Smooth muscle cell (in vitro differentiated cells): ENCODE measurements at regions not wholly inside any gene's neighbourhood (a gene's known extent, or its start where the extent isn't known, plus 50 kb on each side); places are given as distances from the start of the nearest gene placed in this dataset.

Source experiments
- DNase-seq: peaks from one replicate; lab custom pipeline; 2025; ENCODE audit not compliant: unreplicated experiment; lab: John Stamatoyannopoulos, UW
- H2AFZ ChIP-seq: fragments of 200-600 bp; sonication (generic); 2 replicates; pipeline ENCODE4 v1.6.0; 2016; ENCODE audit warnings: antibody characterized with exemption, low read depth, mild to moderate bottlenecking
- H3F3A ChIP-seq: fragments of 200-600 bp; sonication (generic); 2 replicates; pipeline ENCODE4 v1.6.0; 2017; ENCODE audit warnings: antibody characterized with exemption, low read depth
- H3K27ac ChIP-seq: fragments of 200-600 bp; sonication (generic); 2 replicates; pipeline ENCODE4 v1.5.1; 2016; ENCODE audit warnings: low read depth, mild to moderate bottlenecking
- H3K27me3 ChIP-seq: fragments of 200-600 bp; sonication (generic); 2 replicates; pipeline ENCODE4 v1.6.1; 2016; ENCODE audit warnings: low read depth, mild to moderate bottlenecking
- H3K36me3 ChIP-seq: fragments of 200-600 bp; sonication (generic); 2 replicates; pipeline ENCODE4 v1.5.1; 2016; ENCODE audit warnings: low read depth
- H3K4me1 ChIP-seq: fragments of 200-600 bp; sonication (generic); 2 replicates; pipeline ENCODE4 v1.5.1; 2016; ENCODE audit warnings: low read depth
- H3K4me2 ChIP-seq: fragments of 200-600 bp; sonication (generic); 2 replicates; pipeline ENCODE4 v1.6.0; 2016; ENCODE audit warnings: mild to moderate bottlenecking
- H3K4me3 ChIP-seq: fragments of 200-600 bp; sonication (generic); 2 replicates; pipeline ENCODE4 v1.5.1; 2016; ENCODE audit warnings: mild to moderate bottlenecking
- H3K79me2 ChIP-seq: fragments of 200-600 bp; sonication (generic); 2 replicates; pipeline ENCODE4 v1.6.0; 2016; ENCODE audit warnings: low read depth, mild to moderate bottlenecking
- H3K9ac ChIP-seq: fragments of 200-600 bp; sonication (generic); 2 replicates; pipeline ENCODE4 v1.6.0; 2016; ENCODE audit warnings: low read depth
- H3K9me3 ChIP-seq: fragments of 200-600 bp; sonication (generic); replicated peaks from 2 replicates; pipeline ENCODE4 v1.5.1; 2016; ENCODE audit warnings: low read depth
- H4K20me1 ChIP-seq: fragments of 200-600 bp; sonication (generic); 2 replicates; pipeline ENCODE4 v1.6.0; 2016; ENCODE audit warnings: low read depth
- CTCF ChIP-seq: fragments of 200-600 bp; sonication (generic); IDR thresholded peaks from 2 replicates; pipeline ENCODE4 v1.5.1; 2017; ENCODE audit warnings: borderline replicate concordance, mild to moderate bottlenecking, antibody characterized with exemption; ENCODE audit not compliant: insufficient read depth, poor library complexity, severe bottlenecking
- WGBS: methylation state at CpG from one replicate; pipeline ENCODE4 v1.1.7; 2016; ENCODE audit warnings: low lambda C conversion rate; 5-methylcytosine and 5-hydroxymethylcytosine counted together

GRCh38 chr20:57787151-57787989 lies 77.6 kb upstream of the PMEPA1 start:
- H2AFZ ChIP-seq = no peak overlapping the region
- no peaks in the 10 kb centered on the region for H3K36me3 ChIP-seq
- WGBS = 94% methylated on average over 10 of the region's 10 CpGs
- no peak overlapping the region for H3K27ac ChIP-seq
- no peaks in the 10 kb centered on the region for H3K9me3 ChIP-seq
- no peak for TF ChIP-seq CTCF
- no peak for DNase-seq
- H3F3A ChIP-seq = peaks cover 3% of the 10 kb centered on the region
- H3K4me3 ChIP-seq = no peak overlapping the region
- no peaks in the 10 kb centered on the region for H4K20me1 ChIP-seq
- H3K4me2 ChIP-seq = no peak overlapping the region
- H3K4me1 ChIP-seq = no peaks in the 10 kb centered on the region
- H3K27me3 ChIP-seq = no peaks in the 10 kb centered on the region
- no peaks in the 10 kb centered on the region for H3K79me2 ChIP-seq
- no peak overlapping the region for H3K9ac ChIP-seq

- Histone ChIP-seq H3K4me3 (no peak overlapping the region), H4K20me1 (no peaks in the 10 kb centered on the region), H3F3A (no peaks in the 10 kb centered on the region), H3K9ac (no peak overlapping the region), H3K27me3 (no peaks in the 10 kb centered on the region), H2AFZ (no peak overlapping the region), H3K4me2 (no peak overlapping the region), H3K4me1 (no peaks in the 10 kb centered on the region), H3K9me3 (no peaks in the 10 kb centered on the region), H3K36me3 (no peaks in the 10 kb centered on the region), H3K27ac (no peak overlapping the region), H3K79me2 (no peaks in the 10 kb centered on the region)
- 95% methylated on average over 14 of the region's 14 CpGs for WGBS
- no peak for TF ChIP-seq CTCF
- DNase-seq = no peak
Measured at GRCh38 chr20:57786304-57786932, 76.6 kb upstream of the PMEPA1 start.

GRCh38 chr20:57785720-57786119 lies 75.9 kb upstream of the PMEPA1 start:
- no peaks in the 10 kb centered on the region for H3K79me2 ChIP-seq
- no peaks in the 10 kb centered on the region for H3K4me1 ChIP-seq
- TF ChIP-seq CTCF = no peak
- H3K4me2 ChIP-seq = no peak overlapping the region
- no peaks in the 10 kb centered on the region for H3K27me3 ChIP-seq
- H4K20me1 ChIP-seq = no peaks in the 10 kb centered on the region
- H3K9ac ChIP-seq = no peak overlapping the region
- WGBS = 88% methylated on average over 6 of the region's 6 CpGs
- H3K9me3 ChIP-seq = no peaks in the 10 kb centered on the region
- no peaks in the 10 kb centered on the region for H3K36me3 ChIP-seq
- H2AFZ ChIP-seq = no peak overlapping the region
- no peaks in the 10 kb centered on the region for H3F3A ChIP-seq
- no peak overlapping the region for H3K27ac ChIP-seq
- no peak overlapping the region for H3K4me3 ChIP-seq
- no peak for DNase-seq
